Activated T-cell treated with anti-CD3 and anti-CD28 coated beads for 1 hour (primary cell): ENCODE measurements at regions not wholly inside any gene's neighbourhood (a gene's known extent, or its start where the extent isn't known, plus 50 kb on each side); places are given as distances from the start of the nearest gene placed in this dataset.

Experiments used
- DNase-seq: peaks from one replicate; pipeline ENCODE4 v3.0.0-alpha.2; 2020; ENCODE audit warnings: low read depth

DNA sequence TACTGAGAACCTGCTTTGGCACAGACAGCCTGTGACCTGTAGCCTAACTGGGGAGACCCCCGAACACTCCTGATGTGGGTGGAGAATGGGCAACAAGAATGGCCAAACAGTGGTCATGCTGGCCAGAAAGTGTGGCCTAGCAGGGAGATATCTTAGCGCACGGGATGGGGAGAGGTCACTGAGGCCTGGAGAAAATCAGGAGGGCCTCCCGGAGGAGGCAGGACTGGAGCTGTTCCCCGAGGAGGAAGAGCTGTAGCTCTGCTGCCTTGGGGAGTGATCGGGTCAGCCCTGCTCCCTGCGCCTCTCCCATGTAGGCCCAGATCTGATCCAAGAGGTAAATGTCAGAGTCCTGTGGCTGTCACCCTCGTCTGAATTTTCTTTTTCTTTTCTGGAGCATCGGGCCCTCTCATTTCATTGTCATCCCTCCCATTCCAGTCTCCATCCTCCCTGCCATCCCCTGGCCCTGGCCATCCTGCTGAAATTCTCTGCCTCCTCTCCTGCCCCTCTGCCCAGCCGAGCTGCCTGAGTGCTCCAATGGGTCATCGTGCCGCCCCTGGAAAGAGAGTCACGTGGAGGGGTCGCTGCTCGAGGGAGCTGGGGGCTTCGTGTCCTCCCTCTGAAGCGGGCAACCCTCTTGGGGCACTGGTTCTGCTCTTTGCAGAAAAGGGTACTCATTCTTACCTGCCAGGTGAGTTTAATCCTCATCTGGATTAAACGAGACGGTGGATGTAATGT lies 242.9 kb downstream of the HAUS1 start:
- no peak for DNase-seq

DNA sequence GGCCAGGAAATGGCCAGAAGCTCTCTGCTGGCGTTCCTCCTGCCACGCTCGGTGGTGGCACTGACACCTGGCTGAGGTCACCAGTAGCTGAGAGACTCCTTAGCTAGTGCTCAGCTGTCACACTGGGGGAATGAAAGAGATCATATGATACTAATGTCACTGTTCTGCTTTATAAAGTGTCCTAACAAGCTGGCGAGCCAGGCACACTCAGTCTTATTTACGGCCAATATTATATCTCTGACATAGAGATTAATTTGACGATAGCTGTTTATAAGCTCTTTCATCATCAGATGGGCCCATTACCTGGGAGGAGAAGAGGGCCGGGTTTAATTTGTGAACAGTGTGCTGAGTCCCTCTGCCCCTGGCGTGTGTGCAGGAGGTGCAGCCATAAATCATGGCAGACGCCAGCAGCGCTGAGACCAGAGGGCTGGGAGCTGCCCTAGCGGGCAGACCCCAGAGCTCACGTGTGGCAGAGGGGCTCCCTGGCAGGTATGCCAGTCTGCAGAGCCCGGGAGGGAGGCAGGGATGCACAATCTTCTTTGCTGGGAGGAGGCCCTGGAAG lies 246.5 kb downstream of the HAUS1 start:
- no peak for DNase-seq

DNA sequence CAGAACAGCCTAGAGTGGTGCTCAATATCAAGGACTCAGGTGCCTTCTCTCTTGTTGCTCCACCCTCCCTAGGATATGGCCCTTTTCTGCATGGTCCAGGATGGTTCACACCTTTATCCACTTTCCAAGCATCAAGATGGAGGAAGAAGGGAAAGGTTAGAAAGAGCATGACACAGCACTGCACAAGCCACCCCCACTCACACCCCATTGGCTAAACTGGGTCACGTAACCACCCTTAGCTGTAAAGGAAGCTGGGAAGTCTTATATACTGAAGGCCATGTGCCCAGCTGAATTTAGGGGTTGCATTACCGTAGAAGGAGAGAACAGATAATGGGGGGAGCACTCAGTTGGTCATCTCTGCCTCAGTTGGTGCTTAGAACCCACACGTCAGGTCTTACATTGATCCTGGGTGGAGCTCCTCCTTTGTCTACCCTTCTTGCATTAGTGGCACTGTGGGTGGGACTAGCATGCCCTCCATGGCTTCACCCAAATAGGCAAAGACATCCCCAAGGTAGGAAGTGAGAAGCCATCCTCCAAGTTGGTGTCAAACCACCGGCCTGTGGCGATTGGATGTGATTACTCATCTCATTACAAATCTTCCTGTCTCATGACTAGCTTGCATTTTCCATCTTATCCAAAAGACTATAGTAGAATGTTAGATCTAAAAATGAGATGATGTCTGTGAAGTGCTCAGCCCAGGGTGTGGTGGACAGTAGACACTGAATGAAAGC lies 248.5 kb downstream of the HAUS1 start:
- DNase-seq: no peak

DNA sequence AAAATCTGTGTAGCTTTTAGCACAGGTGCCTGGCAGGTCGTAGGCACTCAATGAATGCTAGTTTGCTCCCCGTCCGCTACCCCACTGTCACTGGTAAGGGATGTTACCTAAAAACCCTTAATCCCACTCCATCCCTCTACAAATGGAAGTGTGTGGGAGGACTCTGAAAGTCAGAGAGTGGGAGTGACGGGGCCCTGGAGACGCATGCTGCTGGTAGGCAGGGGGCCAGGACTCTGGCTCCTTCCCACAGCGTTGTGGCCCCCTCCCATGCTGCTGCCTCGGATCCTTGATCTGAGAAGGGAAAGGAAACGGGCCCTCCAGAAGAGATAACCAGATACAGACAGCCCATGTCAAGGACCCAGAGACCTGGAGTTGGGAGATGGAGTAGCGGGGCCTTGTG lies 249.3 kb downstream of the HAUS1 start:
- DNase-seq: no peak

DNA sequence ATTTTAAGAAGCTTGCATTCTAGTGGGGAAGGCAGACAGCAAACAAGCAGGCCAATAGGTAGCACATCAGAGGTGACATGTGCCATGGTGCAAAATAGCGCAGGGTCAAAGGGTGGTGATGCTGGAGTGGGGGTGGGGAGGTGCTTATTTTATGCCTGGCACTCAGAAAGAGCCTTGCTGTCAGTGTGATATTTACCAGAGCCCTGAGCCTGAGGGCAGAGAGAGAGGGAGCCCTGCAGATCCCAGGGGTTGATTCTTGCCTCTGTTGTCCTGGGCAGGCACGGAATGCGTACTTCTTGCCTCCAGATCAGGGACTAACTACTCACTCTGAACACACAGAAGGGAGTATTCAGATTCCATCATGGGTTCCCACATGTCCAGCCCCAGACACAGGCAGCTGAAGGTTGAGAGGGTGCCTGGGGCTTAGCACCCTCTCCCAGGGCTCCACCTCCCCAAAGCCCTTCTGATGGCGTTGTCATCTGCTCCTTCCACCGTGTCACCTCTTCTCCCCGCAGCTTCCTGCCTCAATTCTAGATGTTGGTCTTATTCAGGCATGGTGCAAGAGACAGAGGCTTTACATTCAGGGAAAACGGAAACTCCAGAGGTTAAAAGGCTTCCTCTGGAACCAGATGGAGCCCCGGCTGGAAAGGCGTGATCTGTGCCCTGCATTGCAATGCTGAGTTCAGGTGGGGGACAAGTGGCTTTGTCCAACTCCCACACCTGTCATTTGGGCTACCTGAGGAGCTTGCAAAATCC lies 252.3 kb downstream of the HAUS1 start:
- no peak for DNase-seq

DNA sequence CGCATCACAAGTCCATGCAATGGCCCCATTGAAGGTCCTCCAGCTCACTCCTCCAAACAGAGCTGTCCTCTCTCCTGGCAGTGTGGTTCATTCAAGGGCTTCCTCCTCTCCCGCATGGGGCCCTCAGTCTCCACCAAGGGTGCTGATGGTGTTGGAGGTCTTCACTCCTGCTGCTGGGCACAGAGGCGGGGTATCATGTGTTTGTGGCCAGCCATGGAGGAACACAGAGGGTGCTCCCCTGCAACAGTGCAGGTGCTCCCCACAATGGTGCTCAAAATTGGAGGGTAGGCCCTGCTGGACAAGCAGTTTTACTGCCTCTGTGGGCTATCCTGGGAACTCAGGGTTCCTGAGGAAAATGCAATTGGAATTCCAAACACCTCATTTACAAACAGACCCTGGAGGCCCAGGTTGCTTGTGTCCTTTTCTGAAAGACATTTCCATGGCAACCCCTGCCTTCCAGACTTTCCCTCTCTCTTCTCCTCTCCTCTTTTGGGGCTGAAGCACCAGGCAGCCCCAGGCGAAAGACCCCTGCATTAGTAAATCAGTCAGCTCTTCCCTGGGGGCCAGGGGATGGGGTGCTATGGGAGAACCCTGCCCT lies 256.0 kb downstream of the HAUS1 start:
- no peak for DNase-seq

DNA sequence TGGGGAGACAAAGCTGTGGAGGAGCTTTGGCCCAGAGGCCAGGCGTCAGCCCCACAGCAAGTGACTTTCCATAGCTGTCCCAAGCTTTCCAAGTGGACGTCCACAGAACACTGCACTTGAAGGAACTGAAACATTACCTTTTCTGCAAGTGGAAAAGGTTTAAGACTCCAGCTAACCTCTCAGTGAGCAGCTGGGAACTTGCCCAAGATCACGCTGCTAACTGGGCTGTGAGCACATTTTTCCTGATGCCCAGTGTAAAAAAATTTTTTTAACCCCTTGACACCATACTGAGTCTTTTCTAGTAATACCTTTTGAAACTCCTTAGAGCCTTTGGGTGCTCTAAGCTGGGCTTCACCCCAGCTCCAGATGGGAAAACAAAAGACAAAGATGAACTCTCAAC lies 256.7 kb downstream of the HAUS1 start:
- DNase-seq: no peak

DNA sequence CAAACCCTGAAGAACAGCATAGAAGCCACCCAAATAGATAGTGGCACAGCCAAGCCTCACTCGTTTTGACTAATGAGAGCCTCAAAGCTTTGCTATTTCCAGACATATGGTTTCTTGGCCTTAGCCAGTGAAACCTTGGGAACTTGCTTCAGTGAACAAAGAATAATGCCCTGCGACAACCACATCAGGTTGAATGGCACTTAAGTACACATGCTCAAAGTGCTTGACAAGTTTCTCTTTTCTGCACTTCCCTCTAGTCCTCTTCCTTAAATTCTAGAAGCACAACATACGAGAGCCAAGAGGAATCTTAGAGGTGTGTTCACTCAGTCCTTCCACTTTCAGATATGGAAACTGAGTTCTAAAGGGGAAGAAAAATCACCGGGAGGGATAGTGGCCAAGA lies 258.3 kb downstream of the HAUS1 start:
- no peak for DNase-seq

DNA sequence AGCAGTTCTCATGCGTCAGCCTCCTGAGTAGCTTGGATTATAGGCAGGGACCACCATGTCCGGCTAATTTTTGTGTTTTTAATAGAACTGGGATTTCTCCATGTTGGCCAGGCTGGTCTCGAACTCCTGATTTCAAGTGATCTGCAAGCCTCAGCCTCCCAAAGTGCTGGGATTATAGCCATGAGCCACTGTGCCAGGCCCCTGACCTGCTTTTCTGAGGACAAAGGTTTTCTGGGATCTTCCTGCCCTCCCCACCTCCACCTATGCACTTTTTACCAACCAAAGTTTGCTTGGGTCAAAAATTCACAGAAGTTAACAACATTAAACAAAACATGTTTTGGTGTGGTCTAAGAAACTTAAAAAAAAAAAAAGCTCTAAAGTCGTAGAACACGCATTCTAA lies 259.9 kb downstream of the HAUS1 start:
- no peak for DNase-seq

DNA sequence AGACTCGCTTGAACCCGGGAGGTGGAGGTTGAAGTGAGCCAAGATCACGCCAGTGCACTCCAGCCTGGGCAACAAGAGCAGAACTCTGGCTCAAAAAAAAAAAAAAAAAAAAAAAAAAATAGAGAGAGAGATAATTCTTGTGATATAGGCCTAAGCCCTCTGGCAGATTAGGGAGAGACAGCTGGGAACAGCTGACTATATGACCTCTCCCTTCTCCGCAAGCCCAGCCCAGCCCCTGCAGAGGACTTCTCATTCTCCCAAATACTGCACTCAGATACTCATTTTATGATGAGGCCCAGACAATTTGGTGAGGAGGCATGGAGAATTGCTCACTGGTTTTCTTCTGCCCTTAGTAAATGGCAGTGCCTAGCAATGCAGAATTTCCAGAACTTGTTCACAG lies 262.0 kb downstream of the HAUS1 start:
- no peak for DNase-seq

DNA sequence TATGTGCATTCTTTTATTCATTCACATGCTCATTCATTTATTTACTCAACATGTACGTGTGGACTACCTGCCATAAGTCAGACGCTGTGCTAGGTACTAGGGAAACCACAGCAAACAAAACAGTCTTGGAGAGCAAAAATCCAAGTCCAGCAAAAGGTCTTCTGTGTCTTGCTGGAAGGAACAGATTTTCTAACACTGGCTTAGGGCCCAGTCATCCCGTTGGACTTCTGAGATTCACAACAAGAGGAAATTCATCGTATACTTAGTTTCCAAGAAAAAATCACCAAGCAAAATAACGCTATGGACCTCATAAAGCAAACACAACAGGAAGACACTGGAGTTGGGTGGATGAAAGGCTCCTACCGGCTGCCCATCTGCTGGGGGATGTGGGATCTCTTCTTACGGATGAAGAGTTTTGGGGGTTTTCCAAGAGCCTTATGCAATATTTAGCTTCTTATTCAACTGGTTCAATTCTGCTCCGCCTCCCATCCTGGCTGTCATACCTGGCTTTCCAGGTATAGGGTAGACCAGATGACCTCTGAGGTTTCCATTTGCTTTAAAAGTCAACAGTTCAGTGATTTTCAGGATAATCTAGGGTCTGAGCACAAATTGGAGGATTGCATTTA lies 262.7 kb downstream of the HAUS1 start:
- no peak for DNase-seq

DNA sequence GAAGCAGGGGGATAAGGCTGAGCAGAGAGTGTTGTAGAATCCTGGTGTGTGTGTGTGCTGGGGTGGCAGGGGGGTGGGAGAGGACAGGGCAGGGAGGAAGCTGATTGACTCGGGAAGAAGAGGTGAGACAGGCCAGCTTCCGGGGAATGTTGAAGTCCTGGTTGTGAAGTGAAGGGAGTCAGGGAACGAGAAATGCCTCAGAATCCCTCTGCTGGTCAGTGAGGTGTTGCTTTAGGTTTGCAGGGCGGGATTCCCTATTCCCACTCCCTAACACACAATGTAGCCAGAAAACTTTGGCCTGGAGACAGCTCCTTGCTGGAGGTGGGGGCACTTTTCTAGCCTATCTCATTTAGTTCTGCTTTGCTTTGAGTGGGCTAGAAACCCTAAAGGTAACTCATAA lies 265.1 kb downstream of the HAUS1 start:
- no peak for DNase-seq

DNA sequence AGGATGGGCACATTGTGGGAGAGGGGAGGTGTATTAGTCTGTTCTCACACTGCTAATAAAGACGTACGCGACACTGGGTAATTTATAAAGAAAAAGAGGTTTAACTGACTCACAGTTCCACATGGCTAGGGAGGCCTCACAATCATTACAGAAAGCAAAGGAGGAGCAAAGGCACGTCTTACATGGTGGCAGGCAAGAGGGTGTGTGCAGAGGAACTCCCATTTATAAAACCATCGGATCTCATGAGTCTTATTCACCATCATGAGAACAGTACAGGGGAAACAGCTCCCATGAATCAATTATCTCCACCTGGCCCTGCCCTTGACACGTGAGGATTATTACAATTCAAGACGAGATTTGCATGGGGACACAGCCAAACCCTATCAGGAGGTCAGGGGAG lies 266.7 kb downstream of the HAUS1 start:
- DNase-seq: no peak

DNA sequence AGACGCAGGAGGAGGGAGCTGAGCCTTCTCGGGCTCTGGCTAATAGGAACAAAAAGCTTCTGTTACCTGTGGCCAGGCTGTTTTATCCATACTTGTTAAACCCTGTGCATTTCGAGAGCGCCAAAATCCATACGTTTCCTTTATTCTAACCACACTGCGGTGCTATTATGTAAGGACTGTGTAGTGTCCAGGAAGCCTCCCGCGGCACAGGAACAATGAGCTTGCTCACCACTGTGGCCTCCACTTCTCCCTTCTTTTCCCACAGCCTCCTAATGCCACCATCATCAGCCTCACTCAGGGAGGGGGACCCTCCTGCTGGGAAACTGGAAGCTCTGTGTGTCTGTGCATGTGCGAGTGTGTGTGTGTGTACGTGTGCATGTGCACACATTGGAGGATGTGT lies 268.5 kb downstream of the HAUS1 start:
- no peak for DNase-seq

DNA sequence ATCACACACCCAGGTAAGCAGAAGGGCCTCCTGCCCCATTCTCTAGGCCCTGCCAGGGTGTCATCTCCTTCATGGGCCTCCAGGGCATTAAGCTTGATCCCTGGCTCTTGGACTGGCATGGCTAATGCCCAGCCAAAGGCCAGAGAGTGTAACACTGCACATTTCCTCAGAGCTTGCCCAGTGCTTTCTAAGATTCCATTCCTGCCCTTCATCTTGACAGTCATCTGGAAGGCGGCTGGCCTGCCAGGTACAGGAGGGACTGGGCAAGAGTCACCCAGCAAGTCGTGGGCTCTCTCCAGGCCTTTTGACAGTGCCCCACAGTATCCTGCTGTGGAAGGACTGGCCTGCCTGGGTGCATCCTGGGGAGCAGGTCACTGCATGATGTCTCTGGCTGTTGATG lies 268.9 kb downstream of the HAUS1 start:
- DNase-seq: no peak

DNA sequence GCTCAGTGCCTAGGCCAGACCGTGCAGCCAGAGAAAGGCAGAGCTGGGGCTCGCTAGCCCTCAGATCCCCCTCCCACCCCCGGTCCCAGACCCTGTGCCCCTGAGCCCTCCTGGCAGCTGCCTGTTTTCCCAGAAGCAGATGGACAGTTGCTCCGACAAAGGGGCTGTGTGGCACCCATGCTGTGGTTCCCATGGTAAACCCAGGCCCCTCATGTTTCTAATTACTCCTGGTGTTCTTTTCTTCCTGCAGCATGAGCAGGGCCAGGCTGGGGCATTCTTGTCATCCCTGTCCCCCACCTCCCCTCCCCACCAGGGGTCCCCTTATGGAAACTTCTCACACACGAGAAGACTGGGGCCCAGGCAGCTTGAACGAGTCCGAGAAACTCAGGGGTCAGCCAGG lies 269.6 kb downstream of the HAUS1 start:
- DNase-seq: no peak

DNA sequence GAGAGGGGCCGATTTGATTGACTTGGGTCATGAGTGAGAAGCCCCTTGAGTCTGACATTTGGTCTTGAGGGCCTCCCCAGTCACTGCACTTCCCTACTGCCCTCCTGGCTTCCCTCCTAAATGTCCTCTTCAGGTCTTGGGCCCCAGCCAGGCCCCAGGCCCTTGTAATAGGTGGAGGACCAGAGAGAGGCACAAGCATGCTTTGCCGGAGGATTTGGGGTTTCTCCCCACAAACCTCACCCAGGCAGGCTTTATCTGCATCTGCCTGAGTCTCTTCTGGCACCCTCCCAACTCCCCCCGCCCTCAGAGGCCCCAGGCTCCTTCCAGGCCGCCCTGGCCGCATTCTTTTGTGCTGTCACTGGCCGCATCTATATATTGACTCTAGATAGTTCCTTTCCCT lies 270.7 kb downstream of the HAUS1 start:
- DNase-seq: no peak

DNA sequence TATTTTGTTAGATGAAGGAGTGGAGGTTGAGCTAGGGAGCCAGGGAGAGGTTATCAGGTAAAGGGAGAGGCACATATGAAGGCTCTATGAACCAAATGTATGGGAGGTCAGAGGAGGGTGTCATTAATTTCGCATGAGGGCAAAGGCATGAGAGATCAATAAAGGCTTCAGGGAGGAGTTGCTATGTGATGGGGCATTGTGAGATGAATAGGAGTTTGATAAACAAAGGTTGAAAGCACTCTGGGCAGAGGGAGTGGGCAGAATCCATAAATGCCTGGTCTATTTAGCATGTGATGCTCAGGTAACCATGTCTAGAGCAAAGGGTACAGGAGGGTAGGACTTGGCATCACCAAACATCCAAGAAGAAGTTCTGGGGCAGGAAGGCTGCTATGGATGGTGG lies 273.4 kb downstream of the HAUS1 start:
- no peak for DNase-seq

DNA sequence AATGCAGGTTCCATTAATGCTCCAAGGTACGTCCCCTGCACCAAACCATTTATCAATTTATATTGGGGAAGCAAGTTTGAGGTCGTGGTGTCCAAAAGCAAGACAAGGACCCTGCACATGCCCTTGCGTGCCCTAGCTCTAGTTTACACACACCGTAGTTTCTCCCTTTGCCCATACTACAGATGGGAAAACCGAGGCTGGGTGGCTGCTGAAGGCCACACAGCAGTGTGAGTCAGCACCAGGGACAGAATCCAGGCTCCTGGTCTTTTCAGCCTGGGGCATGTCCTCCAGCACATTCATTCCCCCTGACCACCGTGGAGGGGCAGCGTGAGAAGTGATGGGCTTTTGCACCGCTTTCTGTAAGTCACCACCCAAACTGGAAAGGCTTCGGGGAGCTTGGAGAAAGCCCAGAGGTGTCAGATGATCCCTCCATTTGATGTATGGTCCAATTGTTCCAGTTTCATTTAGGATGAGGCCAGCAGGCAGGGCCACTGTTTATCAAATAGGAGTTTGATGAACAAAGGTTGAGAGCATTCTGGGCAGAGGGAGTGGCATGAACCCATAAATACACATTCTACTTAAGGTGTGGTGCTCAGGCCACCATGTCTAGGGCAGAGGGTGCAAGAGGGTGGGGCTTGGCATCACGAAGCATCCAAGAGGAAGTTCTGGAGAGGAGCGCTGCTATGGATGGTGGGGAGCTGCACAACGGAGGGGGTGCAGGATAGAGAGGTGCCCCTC lies 274.1 kb downstream of the HAUS1 start:
- DNase-seq: no peak

DNA sequence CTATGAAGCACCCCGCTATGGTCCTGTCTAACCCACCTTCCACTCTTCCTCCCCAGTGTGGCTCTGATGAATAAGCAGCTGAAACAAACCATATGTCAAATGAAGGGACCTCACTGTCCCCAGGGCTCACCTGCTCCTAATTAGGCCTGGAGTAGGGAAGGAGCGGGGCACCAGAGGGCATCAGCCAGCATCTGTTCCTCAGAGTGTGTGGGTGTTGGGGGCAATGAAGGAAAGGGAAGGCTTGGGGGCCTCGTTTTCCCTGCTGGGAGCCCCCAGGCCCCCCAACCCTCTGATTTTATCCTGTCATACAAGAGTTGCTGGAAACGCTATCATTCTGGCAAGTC lies 274.7 kb downstream of the HAUS1 start:
- DNase-seq: no peak

DNA sequence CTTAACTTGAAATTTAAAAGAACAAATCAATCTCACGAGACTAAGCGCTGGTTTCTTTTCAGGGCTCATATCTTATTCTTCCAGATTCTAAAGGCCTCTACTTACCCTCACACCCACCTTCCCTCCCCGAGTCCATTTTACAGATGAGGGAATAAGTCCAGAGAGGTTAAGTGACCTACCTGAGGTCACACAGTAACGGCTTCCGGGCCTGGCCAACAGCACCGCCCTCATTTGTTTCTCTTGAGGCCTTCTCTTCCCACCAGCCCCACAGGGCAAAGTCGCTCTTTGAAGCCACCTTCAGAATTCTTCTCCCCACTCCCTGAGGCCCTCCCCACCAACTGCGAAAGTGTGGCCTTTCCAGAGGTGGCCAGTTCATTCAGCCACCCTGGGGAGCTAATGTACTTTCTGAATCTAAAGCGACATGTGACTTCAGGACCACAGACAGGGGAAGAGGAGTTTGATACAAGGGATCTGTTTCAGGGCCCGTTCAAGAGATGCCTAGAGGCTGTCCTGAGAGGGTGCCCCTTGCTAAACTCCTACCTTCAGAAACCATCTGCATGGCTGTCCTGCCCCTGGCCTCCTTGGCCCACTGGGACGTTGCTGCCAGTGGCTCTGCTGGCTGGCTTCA lies 275.3 kb downstream of the HAUS1 start:
- no peak for DNase-seq
